HG03342 (cell line): ENCODE measurements at regions not wholly inside any gene's neighbourhood (a gene's known extent, or its start where the extent isn't known, plus 50 kb on each side); places are given as distances from the start of the nearest gene placed in this dataset.

Source experiments
- ATAC-seq: cut with Tn5 transposase; IDR thresholded peaks from one replicate; pipeline ENCODE4 v1.9.1; 2021; ENCODE audit warnings: mild to moderate bottlenecking, moderate library complexity; ENCODE audit not compliant: unreplicated experiment

- ATAC-seq: no peak
Observed at GRCh38 chr16:80309178-80309577, 231.6 kb upstream of the DYNLRB2 start.

DNA sequence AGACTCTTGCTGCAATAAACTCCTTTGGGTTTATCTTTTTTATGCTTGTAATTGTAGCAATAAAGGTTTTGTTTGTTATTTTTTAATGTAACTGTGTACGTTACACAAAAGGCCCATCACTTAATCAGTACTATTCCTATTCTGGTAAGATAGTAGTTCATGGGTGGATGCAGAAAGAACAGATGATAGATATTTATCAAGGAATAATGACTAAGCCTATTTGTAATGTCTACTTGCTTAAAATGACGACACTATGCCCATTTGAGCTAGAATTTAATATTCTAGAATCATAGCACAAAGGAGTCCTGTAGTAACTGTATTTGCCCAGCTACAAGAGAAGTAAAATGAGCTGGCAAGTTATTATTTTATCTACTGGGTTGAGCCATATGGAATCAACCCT is 235.4 kb upstream of the DYNLRB2 start:
- no peak for ATAC-seq

DNA sequence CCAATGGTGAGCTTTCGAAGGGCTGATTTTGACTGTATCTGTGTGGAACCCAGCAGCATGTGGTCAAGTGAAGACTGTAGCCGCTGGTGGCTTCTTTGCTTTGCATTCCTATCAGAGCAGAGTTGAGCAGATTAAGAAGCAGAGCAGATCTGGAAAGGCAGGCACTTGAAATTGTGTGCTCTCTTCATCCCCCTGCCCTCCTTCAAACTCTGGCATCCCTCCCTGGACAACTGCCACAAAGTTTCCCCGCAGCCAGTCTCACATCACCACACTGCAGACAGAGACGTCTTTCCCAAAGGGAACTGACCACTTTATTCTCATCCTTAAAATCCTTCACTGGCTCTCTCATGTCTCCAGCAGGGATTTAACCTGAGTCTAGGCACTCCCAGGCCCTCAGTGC is 237.1 kb upstream of the DYNLRB2 start:
- ATAC-seq: no peak

- no peak for ATAC-seq
Observed at GRCh38 chr16:80300876-80301275, 239.9 kb upstream of the DYNLRB2 start.

DNA sequence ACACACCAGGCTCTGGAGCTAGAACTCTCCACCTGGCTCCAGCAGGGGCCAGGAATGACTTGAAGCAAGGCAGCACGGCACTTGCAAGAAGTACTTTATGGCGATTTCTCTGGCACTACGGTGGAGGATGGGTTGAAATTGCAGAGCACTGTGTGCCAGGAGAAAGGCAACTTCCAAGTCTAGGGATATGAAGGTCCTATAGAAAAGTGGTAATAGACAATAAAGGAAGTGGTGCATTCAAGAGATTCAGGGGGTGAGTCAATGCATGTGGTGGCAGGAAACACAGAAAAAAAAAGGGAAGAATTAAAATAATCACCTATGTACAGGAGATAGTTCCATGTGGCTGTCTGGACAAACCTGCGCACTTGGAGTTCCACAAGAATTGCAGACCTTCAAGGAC is 240.3 kb upstream of the DYNLRB2 start:
- no peak for ATAC-seq

GRCh38 chr16:80299416-80299815 is 241.4 kb upstream of the DYNLRB2 start:
- ATAC-seq: no peak

DNA sequence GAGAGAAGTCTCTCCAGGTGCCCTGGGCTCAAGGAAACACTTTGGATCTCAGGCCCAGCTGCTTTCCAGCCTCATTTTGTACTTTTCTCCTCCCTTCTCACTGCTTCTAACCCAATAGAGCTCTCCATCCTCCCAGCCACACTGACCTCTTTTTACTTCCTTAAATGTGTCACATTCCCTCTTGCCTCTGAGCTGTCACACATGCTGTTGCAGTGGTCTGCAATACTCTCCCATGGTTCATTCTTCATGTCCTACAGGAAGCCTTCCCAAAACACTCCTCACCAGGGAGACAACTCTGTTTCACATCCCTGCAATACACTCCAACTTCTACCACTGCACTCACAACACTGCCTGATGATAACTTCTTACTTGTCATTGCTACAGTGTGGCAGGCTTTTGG is 242.1 kb upstream of the DYNLRB2 start:
- no peak for ATAC-seq

GRCh38 chr16:80296034-80296433 is 244.8 kb upstream of the DYNLRB2 start:
- ATAC-seq: no peak

- no peak for ATAC-seq
Observed at GRCh38 chr16:80294172-80294571, 246.6 kb upstream of the DYNLRB2 start.

- no peak for ATAC-seq
Observed at GRCh38 chr16:80288616-80289015, 252.2 kb upstream of the DYNLRB2 start.

DNA sequence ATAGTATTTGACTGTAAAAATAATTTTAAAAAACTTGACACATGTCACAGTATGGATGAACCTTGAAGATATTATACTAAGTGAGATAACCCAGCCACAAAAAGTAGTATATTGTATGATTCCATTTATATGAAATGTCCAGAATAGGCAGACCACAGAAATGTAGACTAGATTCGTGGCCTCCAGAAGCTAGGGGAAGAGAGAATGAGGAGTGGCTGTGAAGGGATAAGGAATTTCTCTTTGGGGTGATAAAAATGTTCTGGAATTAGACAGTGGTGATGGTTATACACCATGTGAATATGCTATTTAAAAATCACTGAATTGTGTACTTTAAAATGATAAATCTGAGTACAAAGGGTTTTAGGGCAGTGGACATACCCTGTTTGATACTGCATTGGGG is 253.1 kb upstream of the DYNLRB2 start:
- ATAC-seq: no peak

DNA sequence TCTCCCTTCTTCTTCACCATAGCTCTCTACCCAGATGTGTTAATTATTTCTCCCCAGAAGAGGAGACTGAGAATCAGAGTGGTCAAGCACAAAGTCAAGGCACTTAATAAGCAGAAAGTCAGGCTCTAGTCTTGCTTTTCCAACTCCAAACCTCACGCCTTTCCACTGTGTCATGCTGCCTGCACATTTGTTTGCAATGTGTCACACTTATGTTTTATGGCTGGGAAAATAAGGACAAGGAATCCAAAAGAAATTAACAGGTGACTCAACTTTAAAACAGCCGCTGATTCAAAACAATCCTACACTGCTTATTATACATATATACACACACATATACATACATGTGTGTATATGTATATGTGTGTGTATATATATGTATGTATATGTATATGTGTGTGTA is 255.7 kb upstream of the DYNLRB2 start:
- no peak for ATAC-seq

DNA sequence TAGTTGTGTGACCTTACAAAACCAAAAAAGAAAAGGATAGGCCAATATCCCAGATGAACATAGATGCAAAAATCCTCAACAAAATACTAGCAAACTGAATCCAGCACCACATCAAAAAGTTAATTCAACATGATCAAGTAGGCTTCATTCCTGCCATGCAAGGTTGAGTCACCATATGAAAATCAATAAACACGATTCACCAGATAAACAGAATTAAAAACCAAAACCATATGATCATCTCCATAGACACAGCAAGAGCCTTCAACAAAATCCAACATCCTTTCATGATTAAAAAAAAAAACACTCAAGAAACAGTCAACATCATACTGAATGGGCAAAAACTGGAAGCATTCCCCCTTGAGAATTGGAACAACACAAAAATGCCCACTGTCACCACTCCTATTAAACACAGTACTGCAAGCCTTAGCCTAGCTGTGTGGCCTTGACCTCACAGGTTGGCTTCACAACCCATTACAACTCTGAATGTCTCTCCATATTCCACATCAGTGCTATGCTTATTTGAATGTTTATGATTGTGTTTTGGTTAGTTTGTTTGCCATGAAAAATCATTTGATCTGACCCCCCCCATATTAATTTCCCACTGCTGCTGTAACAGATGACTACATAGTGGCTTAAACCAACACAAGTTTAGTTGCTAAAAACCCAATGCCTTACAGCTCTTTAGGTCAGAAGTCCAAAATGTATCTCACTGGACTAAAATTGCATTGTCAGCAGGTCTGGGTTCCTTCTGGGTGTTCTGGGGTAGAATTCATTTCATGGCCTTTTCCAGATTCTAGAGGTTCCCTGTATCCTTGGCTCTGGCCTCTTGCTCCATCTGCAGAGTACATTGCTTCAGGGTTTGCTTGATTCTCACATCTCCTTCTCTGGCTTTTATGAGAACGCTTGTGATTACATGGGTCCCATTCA is 257.1 kb upstream of the DYNLRB2 start:
- ATAC-seq: no peak

DNA sequence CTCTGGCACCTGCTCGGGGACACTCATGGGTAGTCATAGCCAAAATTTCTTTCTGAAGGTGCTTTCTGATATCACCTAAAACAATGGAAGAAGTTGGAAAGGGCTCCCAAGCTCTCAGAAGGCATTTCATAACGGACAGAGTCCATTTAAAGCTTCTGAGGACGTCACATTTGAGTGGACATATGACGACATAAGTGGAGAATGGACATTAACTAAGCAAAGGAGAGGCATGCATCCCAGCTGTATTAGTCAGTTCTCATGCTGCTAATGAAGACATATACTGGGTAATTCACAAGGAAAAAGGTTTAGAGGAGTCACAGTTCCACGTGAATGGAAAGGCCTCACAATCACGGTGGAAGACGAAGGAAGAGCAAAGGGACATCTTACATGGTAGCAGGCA is 260.2 kb upstream of the DYNLRB2 start:
- ATAC-seq: no peak

- no peak for ATAC-seq
Observed at GRCh38 chr16:80279656-80280055, 261.1 kb upstream of the DYNLRB2 start.

DNA sequence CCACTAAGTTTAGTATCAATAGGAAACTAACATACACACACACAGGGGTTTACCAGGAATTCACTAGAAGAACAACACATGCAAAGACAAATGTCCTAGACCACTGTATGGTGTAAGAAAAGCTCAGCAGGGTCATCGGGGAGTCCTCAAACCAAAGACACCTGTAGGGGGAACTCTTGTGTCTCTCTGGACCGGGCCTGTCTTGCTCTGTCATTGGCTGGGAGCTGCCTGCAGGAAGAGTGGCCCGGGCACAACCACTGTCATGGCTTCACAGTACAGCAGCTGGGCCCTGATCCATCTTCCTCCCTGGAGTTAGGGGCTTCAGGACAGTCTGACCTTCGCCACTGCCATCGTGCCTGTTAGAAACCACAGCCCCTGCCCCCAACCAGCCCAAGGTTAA is 263.6 kb upstream of the DYNLRB2 start:
- ATAC-seq: no peak

DNA sequence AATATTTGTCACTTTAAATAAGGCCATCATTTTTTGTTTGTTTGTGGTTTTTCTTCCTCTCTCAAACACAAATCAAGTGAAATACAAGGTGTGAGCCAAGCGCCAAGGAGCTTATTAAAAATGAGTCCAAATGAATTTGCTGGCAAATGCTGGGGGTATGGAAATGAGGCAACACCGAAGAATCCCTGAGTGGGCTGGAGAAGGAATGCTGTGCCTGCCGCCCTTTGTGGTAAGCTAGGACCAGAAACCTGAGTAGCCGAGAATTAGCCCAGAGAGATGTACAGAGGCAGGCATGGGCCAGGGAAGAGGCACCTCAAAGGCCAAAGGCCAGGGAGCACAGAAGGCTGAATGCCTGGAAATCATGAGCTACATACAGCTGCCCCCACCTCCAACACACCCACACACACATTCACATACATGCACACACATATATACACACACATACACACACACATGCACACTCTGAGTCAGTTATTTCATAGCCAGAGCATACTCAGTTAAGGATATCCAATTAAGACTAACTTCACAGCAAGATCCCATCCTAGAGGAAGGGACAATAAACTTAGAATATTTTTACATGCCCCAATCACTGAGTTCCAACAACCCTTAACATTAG is 266.1 kb upstream of the DYNLRB2 start:
- no peak for ATAC-seq

DNA sequence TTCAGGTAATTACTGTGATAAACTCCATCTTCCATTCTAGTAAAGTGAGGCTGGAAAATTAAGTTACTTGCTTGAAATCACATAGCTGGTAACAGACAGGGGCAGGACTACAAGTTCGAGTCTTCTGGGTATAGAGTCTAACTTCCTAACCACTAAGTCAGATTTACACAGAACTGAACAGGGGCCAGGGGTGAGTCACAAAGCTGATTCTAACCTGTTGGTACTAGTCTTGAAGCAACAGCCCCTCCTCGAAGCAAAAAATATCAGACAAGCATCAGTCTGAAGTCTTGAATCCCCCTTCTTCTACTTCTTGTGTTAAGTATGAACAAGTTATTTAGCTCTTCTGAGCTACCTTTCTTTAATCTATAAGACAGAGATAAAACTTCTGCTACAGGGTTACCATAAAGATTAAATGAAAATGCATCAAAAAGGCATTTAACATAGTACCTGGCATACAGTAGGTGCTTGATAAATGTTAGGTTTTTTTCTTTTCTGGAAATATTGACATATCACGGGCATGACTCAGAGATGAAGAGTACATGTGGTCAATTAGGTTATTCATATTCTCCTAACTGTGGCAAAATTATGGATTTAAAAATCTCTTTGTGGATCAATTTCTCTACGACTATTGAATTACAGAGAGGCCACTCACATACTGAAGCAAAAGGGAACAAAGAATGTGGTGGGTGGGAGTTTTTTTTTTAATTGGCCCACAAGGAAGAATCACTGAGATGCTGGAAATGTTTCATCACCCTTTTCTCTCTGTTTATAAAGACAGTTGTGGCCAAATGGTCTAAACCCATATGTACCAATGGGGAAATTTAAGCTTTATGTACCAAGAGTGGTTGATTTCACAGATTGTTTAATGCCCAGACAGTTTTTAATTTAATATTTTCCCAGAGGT is 266.9 kb upstream of the DYNLRB2 start:
- no peak for ATAC-seq

- no peak for ATAC-seq
Observed at GRCh38 chr16:80265624-80266306, 275.0 kb upstream of the DYNLRB2 start.

DNA sequence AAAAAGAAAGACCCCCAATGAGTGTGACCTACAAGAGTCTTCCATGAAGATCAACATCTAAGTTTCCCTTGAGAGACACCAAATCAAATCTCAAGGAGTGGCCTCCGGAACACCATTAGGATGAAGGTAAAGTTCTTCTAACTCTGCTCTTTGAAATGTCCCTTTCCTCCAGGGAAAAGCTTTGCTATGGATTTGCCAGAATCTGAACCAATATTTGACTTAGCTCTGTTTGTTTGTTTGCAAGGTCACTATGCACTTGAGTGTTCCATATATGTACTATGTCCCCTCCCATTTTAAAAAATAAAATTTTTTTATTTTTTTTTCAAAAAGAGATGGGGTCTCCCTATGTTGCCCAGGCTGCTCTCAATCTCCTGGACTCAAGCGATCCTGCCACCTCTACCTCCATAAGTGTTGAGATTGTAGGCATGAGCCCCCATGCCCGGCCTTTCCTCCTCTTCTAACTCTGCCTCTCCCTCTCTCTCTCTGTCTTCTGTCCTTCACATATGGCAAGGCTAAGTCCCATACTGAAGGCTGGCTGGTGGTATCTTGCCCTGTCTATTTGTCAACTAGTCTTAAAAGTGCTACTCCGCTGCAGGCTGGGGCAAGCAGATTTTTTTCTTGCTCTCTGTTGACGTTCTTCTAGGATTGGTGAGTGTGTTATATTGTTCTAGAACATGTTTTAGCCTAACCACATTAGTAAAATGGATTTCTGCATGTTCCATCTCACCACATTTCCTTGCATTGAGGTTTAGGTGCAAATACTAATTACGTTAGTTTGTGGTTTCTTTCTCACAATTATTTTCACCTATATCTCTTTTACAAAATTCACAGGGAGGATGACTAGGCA is 276.7 kb upstream of the DYNLRB2 start:
- no peak for ATAC-seq
